GM19463 (cell line): ENCODE measurements at regions not wholly inside any gene's neighbourhood (a gene's known extent, or its start where the extent isn't known, plus 50 kb on each side); places are given as distances from the start of the nearest gene placed in this dataset.

Source experiments
- ATAC-seq: cut with Tn5 transposase; IDR thresholded peaks from one replicate; pipeline ENCODE4 v1.9.1; 2021; ENCODE audit warnings: mild to moderate bottlenecking, moderate library complexity; ENCODE audit not compliant: unreplicated experiment

DNA sequence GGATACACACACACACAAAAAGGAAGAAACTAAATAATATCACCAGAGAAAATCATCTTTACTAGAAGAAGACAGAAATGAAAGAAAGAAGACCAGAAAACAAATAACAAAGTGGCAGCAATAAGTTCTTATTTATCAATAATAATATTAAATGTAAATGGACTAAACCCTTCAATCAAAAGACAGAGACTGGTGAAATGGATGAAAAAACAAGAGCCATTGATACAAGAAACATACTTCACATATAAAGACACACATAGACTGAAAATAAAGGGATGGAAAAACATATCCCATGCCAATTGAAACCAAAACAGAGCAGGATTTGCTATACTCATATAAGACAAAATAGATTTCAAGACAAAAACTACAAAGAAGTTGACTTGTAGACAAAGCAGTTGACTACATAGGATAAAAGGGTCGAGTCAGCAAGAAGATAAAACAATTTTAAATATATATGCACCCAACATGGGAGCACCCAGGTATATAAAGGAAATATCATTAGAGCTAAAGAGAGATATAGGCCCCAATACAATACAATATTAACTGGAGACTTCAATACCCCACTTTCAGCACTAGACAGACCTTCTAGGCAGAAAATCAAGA is 259.4 kb downstream of the EPM2A start:
- no peak for ATAC-seq

- no peak for ATAC-seq
Measured at GRCh38 chr6:145480024-145480423, 255.3 kb downstream of the EPM2A start.

GRCh38 chr6:145483191-145483996 is 251.9 kb downstream of the EPM2A start:
- ATAC-seq: no peak

GRCh38 chr6:145485288-145485687 is 250.0 kb downstream of the EPM2A start:
- no peak for ATAC-seq

- no peak for ATAC-seq
Measured at GRCh38 chr6:145486306-145486705, 249.0 kb downstream of the EPM2A start.

- ATAC-seq: no peak
Measured at GRCh38 chr6:145489583-145489982, 245.7 kb downstream of the EPM2A start.

- ATAC-seq: no peak
Measured at GRCh38 chr6:145490068-145490467, 245.3 kb downstream of the EPM2A start.

GRCh38 chr6:145491126-145491525 is 244.2 kb downstream of the EPM2A start:
- ATAC-seq: no peak

- ATAC-seq: no peak
Measured at GRCh38 chr6:145497006-145497405, 238.3 kb downstream of the EPM2A start.

DNA sequence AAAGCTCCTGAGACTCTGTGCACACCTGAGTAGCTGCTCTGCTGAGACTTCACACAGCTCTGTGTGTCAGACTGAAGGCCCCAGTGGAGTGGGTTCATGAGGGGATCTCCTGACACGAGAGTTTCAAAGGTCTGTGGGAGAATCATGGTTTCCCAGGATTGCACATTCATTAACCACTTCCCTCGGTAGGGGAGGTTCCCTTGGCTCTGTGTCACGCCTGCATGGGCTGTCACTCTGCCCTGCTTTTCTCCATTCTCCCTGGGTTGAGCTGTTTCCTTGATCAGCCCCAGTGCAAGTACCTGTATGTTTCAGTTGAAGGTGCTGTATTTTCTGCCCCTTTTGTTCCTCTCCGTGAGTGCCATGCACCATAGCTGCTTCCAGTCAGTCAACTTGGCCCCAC is 236.9 kb downstream of the EPM2A start:
- peak; percentile 69 for ATAC-seq

- no peak for ATAC-seq
Measured at GRCh38 chr6:145502416-145502815, 232.9 kb downstream of the EPM2A start.

- ATAC-seq: no peak
Measured at GRCh38 chr6:145506136-145506535, 229.2 kb downstream of the EPM2A start.

DNA sequence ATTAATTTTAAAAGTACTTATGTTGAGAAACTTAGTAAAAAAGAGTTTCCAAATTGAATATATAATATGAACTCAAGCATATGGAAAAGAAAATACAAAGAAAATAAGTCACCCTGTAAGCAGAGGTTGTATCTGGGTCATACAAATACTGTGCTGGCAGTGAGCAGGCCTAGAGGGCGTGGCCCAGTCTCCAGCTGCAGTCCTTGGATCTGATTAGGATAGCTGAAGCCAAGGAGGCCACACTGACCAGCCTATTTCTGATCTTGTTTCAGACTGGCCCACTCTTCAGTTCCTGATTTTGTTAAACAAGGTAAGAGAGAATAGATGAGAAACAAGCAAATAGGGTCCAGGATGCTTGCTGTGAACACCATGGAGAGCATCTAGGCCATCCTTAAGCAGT is 228.8 kb downstream of the EPM2A start:
- no peak for ATAC-seq

GRCh38 chr6:145507239-145507638 is 228.1 kb downstream of the EPM2A start:
- ATAC-seq: no peak

- no peak for ATAC-seq
Measured at GRCh38 chr6:145508107-145508506, 227.2 kb downstream of the EPM2A start.

- ATAC-seq: no peak
Measured at GRCh38 chr6:145517492-145517891, 217.8 kb downstream of the EPM2A start.

DNA sequence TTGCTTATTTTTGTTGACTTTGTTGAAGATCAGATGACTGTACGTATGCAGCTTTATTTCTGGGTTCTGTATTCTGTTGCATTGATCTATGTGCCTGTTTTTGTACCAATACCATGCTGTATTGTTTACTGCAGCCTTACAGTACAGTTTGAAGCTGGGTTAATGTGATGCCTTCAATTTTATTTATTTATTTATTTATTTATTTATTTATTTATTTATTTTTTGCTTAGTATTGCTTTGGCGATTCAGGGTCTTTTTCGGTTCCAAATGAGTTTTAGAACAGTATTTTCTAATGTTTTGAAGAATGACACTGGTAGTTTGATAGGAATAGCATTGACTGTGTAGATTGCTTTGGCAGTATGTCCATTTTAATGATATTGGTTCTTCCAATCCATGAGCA is 210.3 kb downstream of the EPM2A start:
- ATAC-seq: no peak

GRCh38 chr6:145529582-145529981 is 205.7 kb downstream of the EPM2A start:
- ATAC-seq: no peak

DNA sequence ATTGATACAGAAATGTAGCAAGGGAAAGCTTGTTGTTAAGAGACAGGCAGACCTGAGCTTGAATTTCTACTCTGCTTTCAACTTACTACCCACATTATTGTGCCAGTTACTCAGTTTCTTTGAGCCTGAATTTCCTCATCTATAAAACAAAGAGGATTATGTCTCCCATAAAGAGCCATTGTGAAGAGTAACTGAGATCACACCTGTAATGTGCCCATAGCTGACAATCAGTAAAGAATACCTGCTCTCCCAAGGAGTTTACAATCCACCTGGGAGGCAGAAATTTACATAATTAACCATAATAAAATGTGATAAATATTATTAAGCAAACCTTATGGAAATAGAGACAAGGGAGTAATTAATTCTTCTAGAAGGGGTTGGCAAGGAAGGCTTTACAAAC is 204.9 kb downstream of the EPM2A start:
- no peak for ATAC-seq

GRCh38 chr6:145531032-145531431 is 204.3 kb downstream of the EPM2A start:
- no peak for ATAC-seq

GRCh38 chr6:145531822-145532221 is 203.5 kb downstream of the EPM2A start:
- ATAC-seq: no peak

GRCh38 chr6:145532361-145532760 is 203.0 kb downstream of the EPM2A start:
- no peak for ATAC-seq

DNA sequence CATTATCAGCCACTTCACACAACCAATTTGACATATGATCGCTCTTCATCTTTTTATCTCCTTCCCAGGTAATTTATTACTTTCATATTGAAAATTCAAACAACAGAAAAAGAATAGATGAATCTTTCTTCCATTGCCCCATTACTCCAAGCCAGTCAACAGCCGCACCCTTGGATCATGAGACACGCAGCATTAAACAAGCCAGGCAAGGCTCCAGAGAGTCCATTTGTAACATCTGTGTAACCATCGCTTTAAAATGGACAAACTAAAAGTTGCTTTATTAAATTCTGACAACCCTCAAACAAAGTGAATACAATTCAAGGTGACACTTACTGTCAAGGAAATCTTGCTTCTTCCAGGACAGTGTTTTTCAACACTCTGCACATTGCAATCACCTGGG is 200.3 kb downstream of the EPM2A start:
- no peak for ATAC-seq
